ENCODE measurements at regions not wholly inside any gene's neighbourhood (a gene's known extent, or its start where the extent isn't known, plus 50 kb on each side); places are given as distances from the start of the nearest gene placed in this dataset.
"Not testable (repeated sequence)": the region's sequence is repeated elsewhere in the genome, so short reads cannot be mapped to it uniquely, and the experiment has no call there.

- DNase-seq (ENCODE audit: low read depth) = no peak
These were observed 211.2 kb upstream of the PRSS58 start for GRCh38 chr7:142468871-142469665.

- DNase-seq (ENCODE audit: low read depth) = not testable (repeated sequence)
These were observed 209.3 kb upstream of the PRSS58 start for GRCh38 chr7:142467056-142467655.

DNA sequence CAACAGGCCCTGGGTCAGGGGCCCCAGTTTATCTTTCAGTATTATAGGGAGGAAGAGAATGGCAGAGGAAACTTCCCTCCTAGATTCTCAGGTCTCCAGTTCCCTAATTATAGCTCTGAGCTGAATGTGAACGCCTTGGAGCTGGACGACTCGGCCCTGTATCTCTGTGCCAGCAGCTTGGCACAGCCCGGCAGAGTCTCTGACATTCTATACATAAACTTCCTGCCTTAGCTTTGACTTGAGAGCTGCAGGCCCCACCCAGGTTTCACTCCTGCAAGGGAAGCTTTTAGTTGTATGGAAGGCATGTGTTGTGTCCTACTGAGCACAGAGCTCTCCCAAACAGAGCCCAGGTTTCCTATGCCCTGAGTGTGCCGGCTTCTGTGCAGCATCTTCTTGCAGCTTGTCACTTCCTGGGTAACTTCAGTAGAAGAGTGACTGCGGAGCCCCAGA is 205.6 kb upstream of the PRSS58 start:
- no peak for DNase-seq (ENCODE audit: low read depth)

- no peak for DNase-seq (ENCODE audit: low read depth)
These were observed 203.6 kb upstream of the PRSS58 start for GRCh38 chr7:142461437-142461836.

- DNase-seq (ENCODE audit: low read depth) = no peak
These were observed 202.7 kb upstream of the PRSS58 start for GRCh38 chr7:142460402-142461117.

DNA sequence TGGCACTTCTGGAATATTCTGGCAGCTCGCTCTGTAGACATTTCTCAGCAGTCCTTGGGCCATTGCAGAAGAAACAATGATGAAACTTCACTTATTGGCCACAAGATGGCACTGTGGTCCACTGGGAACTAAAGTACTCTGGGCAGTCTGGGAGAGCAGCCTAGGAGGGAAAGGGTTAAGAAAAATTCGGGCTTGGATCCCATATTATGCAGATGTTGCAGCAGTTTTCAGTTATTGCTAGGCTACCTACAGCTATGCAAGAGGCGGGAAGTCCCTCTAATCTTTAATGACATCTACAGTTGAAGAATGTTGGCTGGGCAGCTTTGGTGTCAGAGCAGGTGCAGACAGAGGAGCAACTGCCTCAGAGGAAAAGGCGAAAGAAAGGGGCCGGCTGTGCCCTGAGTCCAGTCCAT is 201.7 kb upstream of the PRSS58 start:
- no peak for DNase-seq (ENCODE audit: low read depth)

DNA sequence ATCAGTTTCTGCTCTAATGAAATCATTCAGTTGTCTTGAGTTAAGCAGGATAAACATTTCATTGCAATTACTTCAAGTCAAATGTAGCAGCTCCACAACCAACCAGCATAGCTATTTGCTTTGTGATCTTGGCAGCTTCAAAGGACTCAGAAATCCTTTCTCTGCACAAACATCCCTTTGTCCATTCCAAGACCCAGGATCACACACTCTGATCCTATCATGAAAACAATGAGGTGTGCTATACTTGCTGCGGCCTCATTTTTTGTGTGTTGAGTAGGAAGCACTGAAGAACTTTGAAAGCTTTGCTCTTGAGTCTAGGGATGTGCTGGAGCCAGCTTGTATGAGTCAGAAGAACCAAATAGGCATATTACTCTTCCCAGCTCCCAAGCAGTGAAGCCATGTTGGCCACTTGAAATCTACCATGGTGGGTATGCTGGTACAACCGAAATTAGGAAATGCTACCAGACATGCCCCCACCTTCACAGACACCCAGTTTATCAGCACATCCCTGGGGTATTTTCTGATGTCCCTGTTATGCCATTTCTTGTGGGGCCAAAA is 199.4 kb upstream of the PRSS58 start:
- DNase-seq (ENCODE audit: low read depth) = no peak

DNA sequence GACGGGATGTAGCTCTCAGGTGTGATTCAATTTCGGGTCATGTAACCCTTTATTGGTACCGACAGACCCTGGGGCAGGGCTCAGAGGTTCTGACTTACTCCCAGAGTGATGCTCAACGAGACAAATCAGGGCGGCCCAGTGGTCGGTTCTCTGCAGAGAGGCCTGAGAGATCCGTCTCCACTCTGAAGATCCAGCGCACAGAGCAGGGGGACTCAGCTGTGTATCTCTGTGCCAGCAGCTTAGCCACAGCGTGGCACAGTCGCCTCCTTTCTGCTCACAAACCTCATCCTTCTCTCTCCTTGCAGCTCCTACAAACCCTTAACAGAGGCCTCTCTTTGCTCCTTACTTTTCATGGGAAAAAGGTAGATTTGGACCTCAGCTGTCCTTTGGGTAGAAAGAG is 197.5 kb upstream of the PRSS58 start:
- DNase-seq (ENCODE audit: low read depth) = no peak

DNA sequence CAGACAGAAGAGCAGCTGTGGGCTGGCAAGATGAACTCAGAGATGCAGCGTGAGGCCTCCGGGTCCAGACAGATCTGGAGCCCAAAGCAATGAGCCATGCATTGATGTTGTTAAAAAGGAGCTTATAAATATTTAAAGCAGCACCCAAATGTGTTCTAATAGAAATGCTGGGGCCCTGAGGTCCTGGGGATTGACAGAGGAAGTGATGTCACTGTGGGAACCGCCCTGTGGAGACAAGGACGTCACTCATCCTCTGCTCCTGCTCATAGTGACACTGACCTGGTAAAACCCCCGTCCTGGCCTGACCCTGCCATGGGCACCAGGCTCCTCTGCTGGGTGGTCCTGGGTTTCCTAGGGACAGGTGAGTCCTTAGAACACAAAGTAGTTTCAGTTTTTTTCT is 197.0 kb upstream of the PRSS58 start:
- no peak for DNase-seq (ENCODE audit: low read depth)

DNA sequence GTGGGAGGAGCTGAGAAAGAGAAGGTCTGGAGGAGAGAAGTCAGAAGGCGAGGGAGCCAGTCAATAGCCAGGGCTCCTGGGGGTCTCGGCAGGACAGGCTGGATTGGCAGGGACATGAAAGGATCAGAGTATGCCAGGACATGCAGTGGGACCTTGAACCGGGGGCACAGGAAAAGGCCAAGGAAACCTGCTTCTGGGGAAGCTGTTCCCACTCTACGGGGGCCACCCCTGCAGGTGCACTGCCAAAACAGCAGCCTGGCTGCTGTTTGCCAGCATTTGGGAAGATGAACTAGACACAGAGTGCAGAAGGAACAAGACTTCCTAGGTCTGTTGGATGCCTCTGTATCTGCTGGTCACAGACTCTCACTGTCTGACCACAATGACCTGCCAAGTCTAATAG is 194.9 kb upstream of the PRSS58 start:
- no peak for DNase-seq (ENCODE audit: low read depth)

DNA sequence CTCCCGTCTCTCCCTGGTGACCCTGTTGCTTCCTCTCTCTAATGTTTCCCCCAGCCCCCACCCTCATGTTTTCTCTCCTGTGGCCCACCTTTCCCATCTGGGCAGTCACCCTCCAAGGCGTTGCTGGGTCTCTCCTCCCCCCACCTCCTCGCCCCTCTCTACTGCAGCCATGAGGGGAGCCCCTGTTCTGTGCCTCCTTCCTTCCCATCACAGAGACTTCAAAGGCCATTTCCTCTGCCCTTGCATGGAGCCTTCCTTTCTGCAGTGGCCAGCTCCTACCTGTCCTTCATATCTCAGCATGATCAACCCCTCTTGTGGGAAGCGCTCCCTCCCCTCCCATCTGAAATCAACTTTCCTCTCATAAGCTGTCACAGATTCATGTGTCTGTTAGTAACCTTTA is 194.0 kb upstream of the PRSS58 start:
- DNase-seq (ENCODE audit: low read depth) = no peak

GRCh38 chr7:142451296-142451695 is 193.4 kb upstream of the PRSS58 start:
- no peak for DNase-seq (ENCODE audit: low read depth)

- DNase-seq (ENCODE audit: low read depth) = no peak
These were observed 192.8 kb upstream of the PRSS58 start for GRCh38 chr7:142450695-142451094.

DNA sequence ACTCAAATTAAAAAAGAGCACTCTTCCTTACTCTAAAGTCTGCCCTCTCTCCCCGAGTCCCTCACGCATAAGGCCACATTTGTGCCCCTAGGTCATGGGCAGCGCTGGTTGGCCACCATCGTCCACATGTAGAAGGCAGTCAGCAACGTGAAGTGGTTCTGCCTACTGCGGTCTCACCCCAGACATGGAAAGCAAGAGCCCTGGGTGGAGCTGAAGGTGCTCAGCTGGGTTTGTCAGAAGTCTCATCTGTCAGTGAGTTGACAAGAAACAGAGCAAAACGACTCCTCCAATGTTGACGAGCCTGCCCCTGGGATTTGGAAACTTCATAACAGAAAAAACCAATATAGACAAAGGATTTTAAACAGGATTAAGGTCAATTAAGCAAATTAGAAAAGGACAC is 192.3 kb upstream of the PRSS58 start:
- DNase-seq (ENCODE audit: low read depth) = no peak

DNA sequence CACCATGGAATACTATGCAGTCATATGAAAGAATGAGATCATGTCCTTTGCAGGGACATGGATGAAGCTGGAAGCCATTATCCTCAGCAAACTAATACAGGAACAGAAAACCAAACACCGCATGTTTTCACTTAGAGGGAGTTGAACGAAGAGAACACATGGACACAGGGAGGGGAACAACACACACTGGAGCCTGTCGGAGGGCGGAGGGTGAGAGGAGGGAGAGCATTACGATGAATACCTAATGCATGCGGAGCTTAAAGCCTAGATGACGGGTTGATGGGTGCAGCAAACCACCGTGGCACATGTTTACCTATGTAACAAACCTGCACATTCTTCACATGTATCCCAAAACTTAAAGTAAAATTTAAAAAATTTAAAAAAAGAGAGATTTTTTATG is 191.0 kb upstream of the PRSS58 start:
- DNase-seq (ENCODE audit: low read depth) = not testable (repeated sequence)

GRCh38 chr7:142447762-142448161 is 189.9 kb upstream of the PRSS58 start:
- DNase-seq (ENCODE audit: low read depth) = no peak

DNA sequence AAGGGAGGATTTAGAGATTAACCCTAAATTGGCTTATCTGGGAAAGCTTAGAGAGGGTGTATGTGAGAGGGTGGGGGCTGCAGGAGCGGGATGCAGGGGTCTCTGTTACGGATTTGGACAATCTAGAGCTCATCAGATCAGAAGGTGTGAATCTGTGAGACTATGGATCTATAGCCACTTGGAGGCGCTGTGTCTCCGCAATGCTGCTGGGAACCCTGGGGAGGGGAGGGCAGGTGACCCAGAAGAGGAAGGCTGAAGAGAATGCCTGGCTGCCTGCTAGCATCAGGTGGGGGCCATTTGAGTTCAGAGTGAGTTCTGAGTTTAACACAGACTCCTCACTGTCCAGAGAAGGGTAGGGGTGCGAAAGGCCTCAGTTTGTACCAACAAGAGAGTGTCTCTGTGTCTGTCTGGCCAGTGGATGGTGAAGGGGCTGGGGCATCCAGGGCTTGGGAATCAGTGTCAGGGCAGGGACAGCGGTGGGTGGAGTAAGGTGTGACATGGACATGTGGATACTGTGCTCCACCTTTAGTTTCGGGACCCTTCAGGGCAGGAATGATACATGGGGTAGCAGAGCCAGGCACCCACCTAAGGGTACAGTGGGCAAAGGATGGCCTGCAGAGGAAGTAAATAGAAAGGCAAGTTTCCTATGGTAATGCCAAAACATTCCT is 187.3 kb upstream of the PRSS58 start:
- no peak for DNase-seq (ENCODE audit: low read depth)

DNA sequence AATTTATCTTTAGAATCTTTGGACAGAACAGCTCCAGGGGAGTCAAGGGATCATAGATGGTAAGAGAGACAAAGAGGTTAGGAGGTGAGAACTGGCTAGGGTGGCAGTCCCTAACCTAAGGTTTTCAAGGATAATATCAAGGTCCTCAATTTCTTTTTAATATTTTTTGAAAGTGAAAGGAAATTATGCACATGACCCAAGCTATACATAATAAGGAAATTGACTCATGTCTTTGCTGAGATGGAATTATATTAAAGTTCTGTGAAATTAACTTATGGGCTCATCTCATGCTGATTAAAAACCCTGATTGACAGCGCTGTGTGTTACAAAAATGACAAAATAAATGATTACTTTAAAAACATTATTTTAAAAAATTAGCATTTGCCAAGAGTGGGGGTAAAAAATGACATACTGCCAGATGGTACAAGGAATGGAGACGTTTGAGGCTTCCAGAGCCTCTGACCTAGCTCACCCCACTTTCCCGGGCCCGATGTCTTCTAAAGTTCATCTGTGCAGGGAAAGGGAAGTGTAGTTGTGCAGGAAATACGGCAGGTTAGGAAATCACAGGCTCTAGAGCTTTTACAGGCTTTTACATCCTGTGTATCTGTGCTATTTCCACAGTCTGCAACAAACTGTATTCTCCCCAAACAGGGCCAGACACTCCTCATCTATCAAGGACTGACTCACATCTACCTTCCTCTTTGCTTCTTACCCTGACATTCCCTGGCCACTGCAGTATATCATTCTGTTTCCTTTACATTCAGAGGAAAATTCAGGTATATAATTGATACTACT is 185.6 kb upstream of the PRSS58 start:
- no peak for DNase-seq (ENCODE audit: low read depth)

GRCh38 chr7:142442396-142442795 is 184.5 kb upstream of the PRSS58 start:
- no peak for DNase-seq (ENCODE audit: low read depth)

DNA sequence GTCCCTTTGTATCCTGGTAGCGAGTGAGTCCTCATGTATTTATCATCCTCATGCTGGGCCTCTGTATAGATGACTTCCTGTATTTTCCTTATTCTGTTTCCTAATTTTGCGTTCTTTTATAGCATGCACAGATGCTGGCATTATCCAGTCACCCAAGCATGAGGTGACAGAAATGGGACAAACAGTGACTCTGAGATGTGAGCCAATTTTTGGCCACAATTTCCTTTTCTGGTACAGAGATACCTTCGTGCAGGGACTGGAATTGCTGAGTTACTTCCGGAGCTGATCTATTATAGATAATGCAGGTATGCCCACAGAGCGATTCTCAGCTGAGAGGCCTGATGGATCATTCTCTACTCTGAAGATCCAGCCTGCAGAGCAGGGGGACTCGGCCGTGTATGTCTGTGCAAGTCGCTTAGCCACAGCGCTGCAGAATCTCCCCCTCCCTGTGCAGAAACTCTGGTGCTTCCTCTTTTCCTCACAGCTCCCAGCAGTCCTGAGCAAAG is 183.1 kb upstream of the PRSS58 start:
- no peak for DNase-seq (ENCODE audit: low read depth)

- no peak for DNase-seq (ENCODE audit: low read depth)
These were observed 182.5 kb upstream of the PRSS58 start for GRCh38 chr7:142440219-142440905.
